Psoas muscle (tissue), 7 donors: ENCODE measurements at regions not wholly inside any gene's neighbourhood (a gene's known extent, or its start where the extent isn't known, plus 50 kb on each side); places are given as distances from the start of the nearest gene placed in this dataset.

Source experiments
- ATAC-seq, 4 donors: fragments of 200-7000 bp; cut with Tn5 transposase; one replicate each; pipeline ENCODE4 v1.9.1; 2020; ENCODE audit warnings: moderate library complexity in 3 of 4, mild to moderate bottlenecking in 2 of 4
- DNase-seq, 2 donors: peaks; one replicate each; pipeline ENCODE4 v3.0.0-alpha.2; 2020
- H3K27ac ChIP-seq: fragments of 200-600 bp; one replicate; pipeline ENCODE4 v1.8.0; 2022
- H3K27me3 ChIP-seq, 3 donors: fragments of 200-600 bp in 1 of 3; one replicate each; pipeline versions ENCODE4 v1.6.1 to v1.8.0; 2013 to 2022; ENCODE audit warnings: low read length in 2 of 3, mild to moderate bottlenecking in 2 of 3, moderate library complexity in 1 of 3; ENCODE audit not compliant: insufficient read depth in 3 of 3
- H3K36me3 ChIP-seq, 2 donors: fragments of 200-600 bp in 1 of 2; one replicate each; pipeline versions ENCODE4 v1.6.1 to v1.8.0; 2013 to 2022; ENCODE audit warnings: low read depth in 1 of 2, mild to moderate bottlenecking in 1 of 2, moderate library complexity in 1 of 2; ENCODE audit not compliant: insufficient read depth in 1 of 2
- H3K4me1 ChIP-seq: fragments of 200-600 bp; one replicate; pipeline ENCODE4 v1.8.0; 2022
- H3K4me3 ChIP-seq: fragments of 200-600 bp; one replicate; pipeline ENCODE4 v1.8.0; 2022; ENCODE audit warnings: mild to moderate bottlenecking
- H3K9me3 ChIP-seq: fragments of 200-600 bp; one replicate; pipeline ENCODE4 v1.8.0; 2022
- WGBS, 3 donors: extraction: QIAGEN DNeasy Blood & Tissue Kit; methylation state at CpG; one replicate each; pipeline versions ENCODE4 v1.1.6 to v1.1.7; 2013; 5-methylcytosine and 5-hydroxymethylcytosine counted together
- intact Hi-C, 2 donors: fragments of 100-400 bp; cut with DNase I; formaldehyde crosslinking; loops; one replicate each; pipeline versions ENCODE4 v1.11.0 to v1.14.2; 2022
- TF ChIP-seq, protein P1 (sequence below): fragments of 200-600 bp; IDR thresholded peaks from one replicate; pipeline ENCODE4 v1.8.0; 2022; ENCODE audit warnings: antibody characterized with exemption
- donor health status: healthy with polysubstance abuse.
- donor health status: DM: no; HTN: no; CAD: no; lungs with moderate emphysema.
- donor health status: Bipolar disorder and iron deficiency.
- donor health status: healthy.
- donor health status: DM: yes; HTN: yes; CAD: no.
- donor health status: DM: no; HTN: no; CAD: no.
- donor health status: DM: yes; HTN: yes; CAD: no.

DNA sequence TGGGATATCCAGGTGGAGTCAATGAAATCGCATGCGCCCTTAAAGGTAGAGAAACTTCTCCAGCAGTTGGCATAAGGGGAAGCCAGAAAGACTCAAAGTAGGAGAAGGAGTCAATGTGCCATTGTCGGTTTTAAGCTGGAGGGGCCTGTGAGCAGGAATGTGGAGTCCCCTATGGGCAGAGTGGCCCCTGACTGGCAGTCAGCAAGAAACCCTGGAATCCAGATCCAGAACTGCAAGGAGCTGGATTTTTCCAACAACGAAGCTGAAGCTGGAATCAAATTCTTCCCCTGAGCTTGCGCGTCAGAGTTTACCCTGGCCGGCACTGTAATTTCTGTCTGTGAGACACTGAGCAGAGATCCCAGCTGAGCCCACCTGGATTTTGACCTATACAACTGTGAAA, 315.0 kb downstream of the DHX35 start:
- 81 to 85% (median 83%) methylated on average over 7 of the region's 7 CpGs for WGBS, 3 donors
- intact Hi-C loops, result loop anchor here in 1 of 2 donors (10.0 kb wide), 1 partner anchor 1688 kb away; no protein-coding TSS in a partner anchor
- no peak overlapping the region for H3K27ac ChIP-seq
- H3K9me3 ChIP-seq, result no peaks in the 10 kb centered on the region
- no peaks in the 10 kb centered on the region for H3K36me3 ChIP-seq
- ATAC-seq (no peak), DNase-seq (no peak)
- H3K4me3 ChIP-seq, result no peak overlapping the region
- no peaks in the 10 kb centered on the region for H3K4me1 ChIP-seq
- TF ChIP-seq, protein P1, sequence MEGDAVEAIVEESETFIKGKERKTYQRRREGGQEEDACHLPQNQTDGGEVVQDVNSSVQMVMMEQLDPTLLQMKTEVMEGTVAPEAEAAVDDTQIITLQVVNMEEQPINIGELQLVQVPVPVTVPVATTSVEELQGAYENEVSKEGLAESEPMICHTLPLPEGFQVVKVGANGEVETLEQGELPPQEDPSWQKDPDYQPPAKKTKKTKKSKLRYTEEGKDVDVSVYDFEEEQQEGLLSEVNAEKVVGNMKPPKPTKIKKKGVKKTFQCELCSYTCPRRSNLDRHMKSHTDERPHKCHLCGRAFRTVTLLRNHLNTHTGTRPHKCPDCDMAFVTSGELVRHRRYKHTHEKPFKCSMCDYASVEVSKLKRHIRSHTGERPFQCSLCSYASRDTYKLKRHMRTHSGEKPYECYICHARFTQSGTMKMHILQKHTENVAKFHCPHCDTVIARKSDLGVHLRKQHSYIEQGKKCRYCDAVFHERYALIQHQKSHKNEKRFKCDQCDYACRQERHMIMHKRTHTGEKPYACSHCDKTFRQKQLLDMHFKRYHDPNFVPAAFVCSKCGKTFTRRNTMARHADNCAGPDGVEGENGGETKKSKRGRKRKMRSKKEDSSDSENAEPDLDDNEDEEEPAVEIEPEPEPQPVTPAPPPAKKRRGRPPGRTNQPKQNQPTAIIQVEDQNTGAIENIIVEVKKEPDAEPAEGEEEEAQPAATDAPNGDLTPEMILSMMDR, result no peak
- no peaks in the 10 kb centered on the region for H3K27me3 ChIP-seq

DNA sequence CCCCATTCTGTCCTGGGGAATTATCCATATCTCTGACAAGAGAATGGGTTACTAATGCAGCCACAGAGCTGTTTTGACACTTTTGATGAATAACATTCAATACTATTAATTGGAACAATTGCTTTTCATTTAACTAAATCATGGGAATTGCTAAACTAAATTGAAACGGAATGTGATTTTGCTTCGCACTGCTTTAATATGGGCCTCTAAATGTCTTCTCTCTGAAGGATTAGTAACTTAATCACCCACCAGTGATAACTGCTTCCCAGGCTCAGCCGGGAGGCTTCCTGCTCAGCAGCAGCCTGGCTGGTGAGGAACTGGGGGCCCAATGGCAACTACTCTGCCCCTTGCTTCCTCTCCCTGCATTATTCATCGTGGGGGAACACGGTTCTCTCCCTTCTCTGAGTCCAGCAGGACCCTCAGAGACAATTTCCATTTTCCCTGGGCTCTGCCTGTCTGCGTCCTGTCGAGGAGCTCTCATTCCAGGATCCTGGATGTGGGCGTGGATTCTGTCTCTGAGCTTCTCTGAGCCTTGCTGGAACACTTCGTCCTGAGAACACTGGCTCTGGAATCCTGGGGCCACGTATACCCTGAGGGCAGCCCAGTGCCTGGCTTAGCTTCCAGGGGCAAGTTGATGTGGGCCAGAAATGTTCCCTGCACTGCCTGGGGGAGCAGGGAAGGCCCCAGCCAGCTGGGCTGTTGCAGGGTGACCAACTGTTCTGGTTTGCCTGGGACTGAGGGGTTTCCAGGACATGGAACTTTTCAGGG, 308.9 kb downstream of the DHX35 start:
- intact Hi-C loops, result loop anchor here (5.0 to 10.0 kb wide), 2 partner anchors 601 to 1694 kb away; no protein-coding TSS in a partner anchor
- WGBS, 3 donors, result 36 to 55% (median 45%) methylated on average over 10 of the region's 10 CpGs
- TF ChIP-seq, protein P1, result no peak
- Histone ChIP-seq H3K4me3 (no peak overlapping the region), H3K36me3 (no peaks in the 10 kb centered on the region), H3K9me3 (no peaks in the 10 kb centered on the region), H3K27ac (no peak overlapping the region), H3K27me3 (no peaks in the 10 kb centered on the region), H3K4me1 (no peaks in the 10 kb centered on the region)
- no peak for DNase-seq
- ATAC-seq, result peak in 2 of 4 donors; percentile 19 to 26

DNA sequence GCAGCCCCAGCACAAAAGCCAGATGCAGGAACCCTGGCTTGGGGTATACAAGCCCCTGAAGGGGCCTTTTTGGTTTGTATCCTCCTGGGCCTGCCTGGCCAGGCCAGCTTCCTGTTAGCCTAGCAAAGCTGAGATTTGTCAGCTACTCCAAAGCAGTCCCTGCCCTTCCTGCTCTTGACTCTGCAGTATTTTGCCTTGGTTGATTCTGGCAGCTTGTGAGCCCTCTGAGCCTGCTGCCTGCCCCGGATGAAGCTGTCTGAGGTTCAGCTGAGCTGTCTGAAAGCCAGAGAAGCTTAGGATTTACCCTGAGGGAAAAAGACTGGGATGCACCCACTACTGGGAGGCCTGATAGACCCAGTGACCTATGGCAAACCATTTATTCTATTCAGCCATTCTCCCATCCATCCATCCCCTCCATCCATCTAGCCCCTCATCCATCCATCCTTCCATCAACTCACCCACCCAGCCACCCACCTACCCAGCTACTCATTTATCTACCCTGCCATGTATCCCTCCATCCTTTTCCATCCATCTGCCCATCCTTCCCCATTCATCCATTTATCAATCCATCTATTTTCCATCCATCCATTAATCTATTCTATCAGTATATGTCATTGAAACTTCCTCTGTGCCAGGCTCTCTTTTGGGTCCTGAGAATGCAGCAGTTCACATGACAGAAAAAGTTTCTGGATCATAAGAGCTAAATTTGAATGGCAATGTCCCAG, 307.5 kb downstream of the DHX35 start:
- DNase-seq (no peak), ATAC-seq (no peak)
- WGBS, 3 donors, result 12 to 33% (median 21%) methylated on average over 1 of the region's 1 CpG
- Histone ChIP-seq H3K9me3 (no peaks in the 10 kb centered on the region), H3K27ac (no peak overlapping the region), H3K4me1 (no peaks in the 10 kb centered on the region), H3K36me3 (no peaks in the 10 kb centered on the region), H3K27me3 (no peaks in the 10 kb centered on the region), H3K4me3 (no peak overlapping the region)
- TF ChIP-seq, protein P1, result no peak
- intact Hi-C loops, result loop anchor here (5.0 to 10.0 kb wide), 5 partner anchors 163 to 1695 kb away; no protein-coding TSS in a partner anchor

DNA sequence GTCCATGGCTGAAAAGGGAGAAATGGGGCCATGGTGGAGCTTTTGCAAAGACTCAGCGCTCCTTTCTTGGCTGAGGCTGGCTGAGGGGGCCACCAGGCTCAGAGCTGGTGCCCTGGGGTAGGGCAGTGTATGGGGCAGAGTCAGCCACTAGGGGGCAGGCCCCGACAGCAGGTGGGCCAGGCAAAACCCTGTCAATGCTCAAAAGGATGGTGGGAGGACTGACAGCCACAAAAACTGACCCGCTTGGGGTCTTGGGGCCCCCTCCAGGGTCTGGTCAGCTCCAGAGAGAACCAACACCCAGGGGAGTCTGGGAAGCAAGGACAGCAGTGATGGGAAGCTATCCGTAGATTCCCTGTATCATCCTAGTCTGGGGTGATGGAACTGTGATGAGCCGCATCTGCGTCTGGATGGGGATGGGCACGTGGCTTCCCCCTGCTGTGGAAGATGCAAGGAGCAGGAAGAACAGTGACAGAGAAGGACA, 306.9 kb downstream of the DHX35 start:
- TF ChIP-seq, protein P1, result peak; percentile 90
- intact Hi-C loops, result loop anchor here (5.0 to 10.0 kb wide), 4 partner anchors 163 to 1696 kb away; no protein-coding TSS in a partner anchor
- H3K27me3 ChIP-seq, result no peaks in the 10 kb centered on the region
- no peak overlapping the region for H3K27ac ChIP-seq
- ATAC-seq (peak; percentile 77 to 84 (median 78)), DNase-seq (peak; percentile 55 to 74)
- no peaks in the 10 kb centered on the region for H3K9me3 ChIP-seq
- H3K4me1 ChIP-seq, result no peaks in the 10 kb centered on the region
- no peak overlapping the region for H3K4me3 ChIP-seq
- 38 to 52% (median 50%) methylated on average over 7 of the region's 7 CpGs for WGBS, 3 donors
- no peaks in the 10 kb centered on the region for H3K36me3 ChIP-seq
